SK-N-SH treated with all-trans-retinoic acid at 6 μM for 48 hours (cell line): ENCODE measurements at regions not wholly inside any gene's neighbourhood (a gene's known extent, or its start where the extent isn't known, plus 50 kb on each side); places are given as distances from the start of the nearest gene placed in this dataset.

ENCODE experiments used
- ARNTL ChIP-seq: fragments of 450-650 bp; formaldehyde crosslinking; IDR thresholded peaks from 2 replicates; pipeline ENCODE4 v1.5.0; 2020; ENCODE audit warnings: low read depth, mild to moderate bottlenecking, moderate library complexity, borderline replicate concordance
- ESRRG ChIP-seq: fragments of 250-450 bp; sonication (Bioruptor Pico); IDR thresholded peaks from 2 replicates; pipeline ENCODE4 v1.6.1; 2021; ENCODE audit warnings: mild to moderate bottlenecking
- GLIS3 ChIP-seq: fragments of 250-450 bp; sonication (Bioruptor Pico); IDR thresholded peaks from 2 replicates; pipeline ENCODE4 v1.5.0; 2020; ENCODE audit warnings: mild to moderate bottlenecking, moderate library complexity
- ISL1 ChIP-seq: fragments of 250-450 bp; sonication (Bioruptor Pico); IDR thresholded peaks from 2 replicates; pipeline ENCODE4 v2.1.2; 2022; ENCODE audit warnings: mild to moderate bottlenecking, moderate library complexity
- PATZ1 ChIP-seq: fragments of 250-450 bp; sonication (Bioruptor Pico); IDR thresholded peaks from 2 replicates; pipeline ENCODE4 v1.8.0; 2020; ENCODE audit warnings: mild to moderate bottlenecking, moderate library complexity, borderline replicate concordance
- PPARA ChIP-seq: fragments of 250-450 bp; sonication (Bioruptor Pico); IDR thresholded peaks from 2 replicates; pipeline ENCODE4 v1.5.0; 2020; ENCODE audit warnings: mild to moderate bottlenecking, borderline replicate concordance
- RARB ChIP-seq: fragments of 250-450 bp; sonication (Bioruptor Pico); IDR thresholded peaks from 2 replicates; pipeline ENCODE4 v1.8.0; 2021; ENCODE audit warnings: mild to moderate bottlenecking, moderate library complexity
- TCF4 ChIP-seq: fragments of 250-450 bp; sonication (Bioruptor Pico); IDR thresholded peaks from 2 replicates; pipeline ENCODE4 v1.8.0; 2021; ENCODE audit warnings: mild to moderate bottlenecking, moderate library complexity, borderline replicate concordance
- ZC3H10 ChIP-seq: fragments of 250-450 bp; sonication (Bioruptor Pico); IDR thresholded peaks from 2 replicates; pipeline ENCODE4 v1.5.1; 2021; ENCODE audit warnings: mild to moderate bottlenecking, moderate library complexity
- ZFP3 ChIP-seq: fragments of 250-450 bp; sonication (Bioruptor Pico); IDR thresholded peaks from 2 replicates; pipeline ENCODE4 v1.5.0; 2020; ENCODE audit warnings: mild to moderate bottlenecking, moderate library complexity
- ZFP30 ChIP-seq: fragments of 450-650 bp; formaldehyde crosslinking; IDR thresholded peaks from 2 replicates; pipeline ENCODE4 v1.5.0; 2022; ENCODE audit warnings: mild to moderate bottlenecking, moderate library complexity
- TF ChIP-seq, protein P1 (sequence below): fragments of 250-450 bp; sonication (Bioruptor Pico); IDR thresholded peaks from 2 replicates; pipeline ENCODE4 v1.8.0; 2021; ENCODE audit warnings: low read depth, mild to moderate bottlenecking, moderate library complexity, borderline replicate concordance
- TF ChIP-seq, protein P2 (sequence below): fragments of 250-450 bp; sonication (Bioruptor Pico); IDR thresholded peaks from 2 replicates; pipeline ENCODE4 v1.5.1; 2020; ENCODE audit warnings: low read depth, mild to moderate bottlenecking, moderate library complexity

- no peak for TF ChIP-seq PATZ1 (CRISPR knock-in tag)
- TF ChIP-seq RARB: no peak
- no peak for TF ChIP-seq TCF4 (CRISPR knock-in tag)
- TF ChIP-seq ZFP3 (CRISPR knock-in tag): no peak
- no peak for TF ChIP-seq ARNTL (CRISPR knock-in tag)
- no peak for TF ChIP-seq ISL1
- TF ChIP-seq ZC3H10 (CRISPR knock-in tag): no peak
- TF ChIP-seq, protein P1, sequence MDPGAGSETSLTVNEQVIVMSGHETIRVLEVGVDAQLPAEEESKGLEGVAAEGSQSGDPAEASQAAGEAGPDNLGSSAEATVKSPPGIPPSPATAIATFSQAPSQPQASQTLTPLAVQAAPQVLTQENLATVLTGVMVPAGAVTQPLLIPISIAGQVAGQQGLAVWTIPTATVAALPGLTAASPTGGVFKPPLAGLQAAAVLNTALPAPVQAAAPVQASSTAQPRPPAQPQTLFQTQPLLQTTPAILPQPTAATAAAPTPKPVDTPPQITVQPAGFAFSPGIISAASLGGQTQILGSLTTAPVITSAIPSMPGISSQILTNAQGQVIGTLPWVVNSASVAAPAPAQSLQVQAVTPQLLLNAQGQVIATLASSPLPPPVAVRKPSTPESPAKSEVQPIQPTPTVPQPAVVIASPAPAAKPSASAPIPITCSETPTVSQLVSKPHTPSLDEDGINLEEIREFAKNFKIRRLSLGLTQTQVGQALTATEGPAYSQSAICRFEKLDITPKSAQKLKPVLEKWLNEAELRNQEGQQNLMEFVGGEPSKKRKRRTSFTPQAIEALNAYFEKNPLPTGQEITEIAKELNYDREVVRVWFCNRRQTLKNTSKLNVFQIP (CRISPR knock-in tag): no peak
- no peak for TF ChIP-seq GLIS3
- TF ChIP-seq ESRRG (CRISPR knock-in tag): no peak
- TF ChIP-seq, protein P2, sequence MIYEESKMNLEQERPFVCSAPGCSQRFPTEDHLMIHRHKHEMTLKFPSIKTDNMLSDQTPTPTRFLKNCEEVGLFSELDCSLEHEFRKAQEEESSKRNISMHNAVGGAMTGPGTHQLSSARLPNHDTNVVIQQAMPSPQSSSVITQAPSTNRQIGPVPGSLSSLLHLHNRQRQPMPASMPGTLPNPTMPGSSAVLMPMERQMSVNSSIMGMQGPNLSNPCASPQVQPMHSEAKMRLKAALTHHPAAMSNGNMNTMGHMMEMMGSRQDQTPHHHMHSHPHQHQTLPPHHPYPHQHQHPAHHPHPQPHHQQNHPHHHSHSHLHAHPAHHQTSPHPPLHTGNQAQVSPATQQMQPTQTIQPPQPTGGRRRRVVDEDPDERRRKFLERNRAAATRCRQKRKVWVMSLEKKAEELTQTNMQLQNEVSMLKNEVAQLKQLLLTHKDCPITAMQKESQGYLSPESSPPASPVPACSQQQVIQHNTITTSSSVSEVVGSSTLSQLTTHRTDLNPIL (CRISPR knock-in tag): no peak
- TF ChIP-seq PPARA (CRISPR knock-in tag): no peak
- TF ChIP-seq ZFP30 (CRISPR knock-in tag): no peak
These were observed 58.2 kb upstream of the PTCH1 start for GRCh38 chr9:95574866-95575553.
